GM19324 (cell line): ENCODE measurements at regions not wholly inside any gene's neighbourhood (a gene's known extent, or its start where the extent isn't known, plus 50 kb on each side); places are given as distances from the start of the nearest gene placed in this dataset.
"Not testable (repeated sequence)": the region's sequence is repeated elsewhere in the genome, so short reads cannot be mapped to it uniquely, and the experiment has no call there.

Experiments
- ATAC-seq: cut with Tn5 transposase; IDR thresholded peaks from one replicate; pipeline ENCODE4 v1.9.1; 2021; ENCODE audit warnings: mild to moderate bottlenecking, moderate library complexity; ENCODE audit not compliant: unreplicated experiment, low FRiP score

DNA sequence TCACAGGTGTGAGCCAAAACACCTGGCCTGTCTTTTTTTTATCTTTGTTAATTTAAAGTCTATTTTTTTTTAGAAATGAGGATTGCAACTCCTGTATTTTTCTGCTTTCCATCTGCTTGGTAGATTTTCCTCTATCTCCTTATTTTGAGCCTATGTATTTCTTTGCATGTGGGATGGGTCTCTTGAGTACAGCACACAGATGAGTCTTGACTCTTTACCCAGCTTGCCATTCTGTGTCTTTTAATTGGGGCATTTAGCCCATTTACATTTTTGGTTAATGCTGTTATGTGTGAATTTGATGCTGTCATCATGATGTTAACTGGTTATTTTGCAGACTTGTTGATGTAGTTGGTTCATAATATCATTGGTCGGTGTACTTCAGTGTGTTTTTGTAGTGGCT is 317.4 kb downstream of the IPO8 start:
- ATAC-seq = no peak

DNA sequence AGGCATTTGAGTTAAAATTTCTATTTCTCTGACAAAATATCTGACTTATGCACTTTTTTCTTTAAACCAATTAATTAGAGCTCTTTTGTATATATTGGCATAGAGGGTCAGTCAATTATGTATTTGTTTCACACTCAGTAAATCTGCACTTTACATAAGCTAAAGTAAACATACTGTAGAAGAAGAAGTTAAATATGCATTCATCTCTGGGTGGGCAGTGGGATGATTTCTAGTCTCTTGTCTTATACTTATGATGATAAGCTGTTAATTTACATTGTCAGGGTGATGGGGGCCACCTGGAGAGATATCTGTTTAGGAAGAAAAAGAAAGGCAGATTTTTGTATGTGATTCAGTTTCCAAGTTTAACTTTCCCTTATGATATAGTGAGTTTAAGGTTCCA is 330.8 kb downstream of the IPO8 start:
- ATAC-seq = no peak

DNA sequence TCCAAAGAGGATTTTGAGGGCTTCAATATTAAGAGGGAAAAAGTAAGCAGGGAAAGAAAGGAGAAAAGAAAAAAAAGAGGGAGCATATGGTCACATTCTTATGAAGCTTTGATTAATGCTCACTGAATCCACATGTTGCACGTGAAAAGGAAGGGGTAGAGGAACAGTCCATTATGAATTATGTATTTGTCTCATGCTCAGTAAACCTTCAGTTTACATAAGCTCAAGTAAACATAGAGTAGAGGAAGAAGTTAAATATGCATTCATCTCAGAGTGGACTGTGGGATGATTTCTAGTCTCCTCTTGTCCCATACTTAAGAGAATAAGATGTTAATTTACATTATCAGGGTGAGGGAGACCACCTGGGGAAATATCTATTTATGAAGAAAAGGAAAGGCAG is 334.5 kb downstream of the IPO8 start:
- no peak for ATAC-seq

DNA sequence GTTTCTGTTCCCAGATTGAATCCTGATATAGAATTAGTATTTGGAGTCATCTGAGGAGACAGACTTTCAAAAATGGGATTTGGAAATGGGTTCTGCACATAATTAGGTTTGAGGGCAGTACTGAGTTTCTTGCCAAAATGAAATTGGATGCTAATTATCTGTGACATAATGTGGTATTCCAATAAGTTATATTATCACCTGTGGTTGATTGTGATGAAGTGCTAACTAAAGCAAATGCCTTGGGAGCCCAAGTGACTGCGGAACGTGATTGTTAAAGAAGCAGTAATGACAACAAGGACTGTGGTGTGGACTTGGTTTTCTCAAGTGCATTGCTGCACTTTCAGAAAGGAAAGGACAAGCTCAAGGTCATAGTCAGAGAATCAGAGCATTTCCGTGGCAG is 337.0 kb downstream of the IPO8 start:
- ATAC-seq = no peak

DNA sequence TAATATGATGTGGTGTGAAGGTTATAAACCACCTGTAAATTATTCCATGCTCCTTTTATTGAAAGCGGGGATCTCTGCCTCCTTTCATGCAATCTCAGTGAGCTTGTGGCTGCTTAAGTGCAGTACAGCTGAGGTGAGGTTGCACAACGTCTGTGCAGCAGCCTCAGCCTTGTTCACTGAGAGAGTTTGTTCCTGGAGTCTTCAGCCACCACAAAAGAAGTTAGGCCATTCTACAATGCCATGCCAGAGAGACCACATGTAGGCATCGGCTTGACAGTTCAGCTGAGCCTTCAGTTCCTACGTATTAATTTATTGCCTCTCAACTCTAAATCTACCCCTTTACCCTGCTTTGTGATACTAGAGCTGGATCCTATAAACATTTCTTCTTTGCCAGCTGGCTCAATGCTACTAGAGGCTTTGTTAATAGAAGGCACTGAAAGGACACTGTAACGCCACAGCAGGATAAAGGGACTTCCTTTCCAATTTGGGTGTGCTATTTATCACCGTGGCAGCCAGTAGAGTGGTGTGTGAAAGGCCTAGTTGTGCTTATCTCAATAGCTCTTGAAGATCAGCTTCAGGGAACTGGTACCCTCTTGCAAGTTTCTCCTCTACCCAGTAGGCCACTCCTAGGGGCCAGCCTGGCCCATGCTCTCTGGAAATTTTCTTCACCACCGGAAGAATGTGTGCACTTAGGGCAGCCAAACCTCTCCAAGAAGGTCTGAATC is 337.7 kb downstream of the IPO8 start:
- ATAC-seq = no peak

DNA sequence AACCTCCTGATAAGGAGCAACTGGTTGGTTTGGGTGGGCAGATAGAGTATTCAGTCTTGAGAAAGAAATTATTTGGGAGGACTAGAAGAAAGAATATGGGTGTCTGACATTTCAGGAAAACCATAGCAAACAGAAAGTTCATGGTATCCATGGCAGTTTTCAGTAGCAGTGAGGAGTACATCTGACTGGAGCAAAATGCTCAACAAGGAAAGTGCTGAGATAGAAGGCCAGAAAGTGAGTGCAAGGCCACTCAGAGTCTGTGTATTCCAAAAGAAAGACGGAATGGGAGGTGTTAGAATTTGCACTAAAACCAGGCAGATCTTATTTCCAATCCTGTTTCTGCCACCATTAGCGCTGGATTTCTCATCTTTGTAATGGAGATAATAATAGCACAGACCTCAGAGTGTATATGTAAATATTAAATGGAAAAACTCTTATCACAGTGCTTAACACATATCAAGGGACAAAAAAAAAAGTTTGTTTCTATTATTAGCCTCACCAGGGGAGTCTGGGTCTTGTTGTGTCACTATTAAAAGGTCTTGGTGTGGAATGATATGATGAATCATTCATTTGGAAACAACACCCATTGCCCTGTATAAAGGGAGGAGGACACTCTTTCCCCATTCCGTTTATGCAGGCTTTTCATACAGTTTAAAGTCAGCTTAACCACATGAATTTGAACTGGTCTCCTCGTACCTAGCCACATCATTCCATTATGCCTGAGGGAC is 349.8 kb downstream of the IPO8 start:
- no peak for ATAC-seq

DNA sequence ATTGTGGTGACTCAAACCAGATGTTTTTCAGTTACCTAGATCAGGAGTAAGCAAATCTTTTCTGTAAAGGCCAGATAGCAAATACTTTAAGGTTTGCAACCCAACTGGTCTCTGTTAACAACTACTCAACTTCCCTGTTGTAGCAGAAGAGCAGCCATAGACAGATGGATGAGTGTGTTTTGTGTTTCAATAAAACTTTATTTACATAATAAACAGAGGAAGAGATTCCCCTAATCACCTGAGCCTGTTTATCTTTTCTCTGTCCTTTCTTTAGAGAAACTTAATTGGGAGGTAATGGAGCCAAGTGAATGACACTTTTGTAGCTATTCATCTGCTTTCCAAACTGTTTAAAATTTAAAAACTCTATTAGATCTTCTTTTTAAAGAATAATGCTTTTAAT is 365.1 kb downstream of the IPO8 start:
- ATAC-seq = no peak

DNA sequence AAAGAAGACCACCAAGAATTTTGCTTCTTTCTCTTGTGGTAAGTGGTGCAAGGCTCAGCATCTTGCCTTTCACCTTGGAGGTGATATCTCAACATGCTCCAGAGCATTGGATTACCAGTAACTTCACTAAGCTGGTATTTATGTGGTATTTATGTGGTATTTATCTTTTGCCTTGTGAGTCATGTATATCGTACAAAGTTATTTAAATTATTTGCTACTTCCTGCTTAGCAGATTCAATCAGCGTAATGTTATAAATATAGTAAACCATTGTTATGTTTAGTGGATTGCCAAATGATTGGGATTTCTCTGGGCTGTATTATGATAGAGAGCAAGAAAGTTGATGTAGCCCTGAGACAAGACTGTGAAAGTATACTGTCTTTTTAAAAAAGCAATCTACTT is 366.4 kb downstream of the IPO8 start:
- no peak for ATAC-seq

DNA sequence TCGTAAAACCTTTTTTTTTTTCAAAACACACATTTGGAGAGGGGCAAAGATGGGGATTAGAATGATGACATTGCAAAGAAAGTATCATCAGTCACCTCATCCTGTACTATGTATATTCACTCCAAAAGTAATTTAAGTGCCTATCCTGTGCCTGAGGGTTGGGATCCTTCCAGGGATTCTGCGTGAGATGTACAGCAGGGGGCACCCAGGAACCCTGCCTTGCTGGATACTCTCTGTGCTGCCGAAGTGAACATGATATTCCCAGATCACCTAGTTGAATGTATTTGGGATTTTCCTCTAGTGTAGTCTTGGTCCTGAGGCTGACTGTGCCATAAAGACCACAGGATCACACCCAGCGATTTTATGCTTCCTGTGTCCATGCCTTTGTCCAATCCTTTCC is 372.7 kb downstream of the IPO8 start:
- no peak for ATAC-seq

DNA sequence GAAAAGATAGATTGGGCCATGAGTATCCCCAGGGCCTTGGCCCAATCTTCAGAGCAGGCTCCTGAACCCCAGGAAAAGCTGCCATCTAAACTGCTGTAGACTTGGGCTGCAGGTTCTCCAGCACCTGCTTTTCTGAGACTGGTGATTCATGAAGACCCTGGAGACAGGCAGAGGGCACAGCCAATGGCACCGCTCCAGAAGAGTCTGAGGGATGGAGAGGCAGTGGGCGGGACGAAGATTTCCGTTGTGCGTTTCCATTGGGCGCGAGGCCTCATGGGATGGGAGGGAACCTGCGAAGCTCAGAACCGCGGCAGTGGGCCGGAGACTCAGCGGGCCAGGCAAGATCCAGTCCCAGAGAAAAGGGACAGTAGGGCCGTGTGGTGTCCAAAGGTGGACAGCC is 375.1 kb downstream of the IPO8 start:
- no peak for ATAC-seq

DNA sequence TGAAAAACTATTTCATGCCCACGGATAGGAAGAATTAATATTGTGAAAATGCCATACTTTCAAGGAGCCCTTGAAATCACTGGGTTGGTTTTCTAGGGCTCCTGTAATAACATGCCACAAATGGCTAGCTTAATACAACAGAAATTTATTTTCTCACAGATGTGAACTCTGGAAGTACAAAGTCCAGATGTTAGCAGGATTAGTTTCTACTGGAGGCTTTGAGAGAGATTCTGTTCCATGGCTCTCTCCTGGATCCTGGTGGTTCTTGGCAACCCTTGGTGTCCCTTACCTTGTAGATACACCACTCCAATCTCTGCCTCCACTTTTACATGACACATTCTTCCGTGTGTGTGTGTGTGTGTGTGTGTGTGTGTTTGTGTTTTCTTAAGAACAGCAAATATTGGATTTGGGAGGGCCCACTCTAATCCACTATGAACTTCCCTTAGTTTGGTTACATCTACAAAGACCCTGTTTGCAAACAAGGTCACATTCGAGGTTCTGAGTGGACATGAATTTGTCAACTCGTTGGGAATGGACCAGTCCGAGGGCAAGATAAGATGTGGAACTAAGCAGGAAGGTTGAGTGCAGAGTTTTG is 381.1 kb downstream of the IPO8 start:
- ATAC-seq = no peak

DNA sequence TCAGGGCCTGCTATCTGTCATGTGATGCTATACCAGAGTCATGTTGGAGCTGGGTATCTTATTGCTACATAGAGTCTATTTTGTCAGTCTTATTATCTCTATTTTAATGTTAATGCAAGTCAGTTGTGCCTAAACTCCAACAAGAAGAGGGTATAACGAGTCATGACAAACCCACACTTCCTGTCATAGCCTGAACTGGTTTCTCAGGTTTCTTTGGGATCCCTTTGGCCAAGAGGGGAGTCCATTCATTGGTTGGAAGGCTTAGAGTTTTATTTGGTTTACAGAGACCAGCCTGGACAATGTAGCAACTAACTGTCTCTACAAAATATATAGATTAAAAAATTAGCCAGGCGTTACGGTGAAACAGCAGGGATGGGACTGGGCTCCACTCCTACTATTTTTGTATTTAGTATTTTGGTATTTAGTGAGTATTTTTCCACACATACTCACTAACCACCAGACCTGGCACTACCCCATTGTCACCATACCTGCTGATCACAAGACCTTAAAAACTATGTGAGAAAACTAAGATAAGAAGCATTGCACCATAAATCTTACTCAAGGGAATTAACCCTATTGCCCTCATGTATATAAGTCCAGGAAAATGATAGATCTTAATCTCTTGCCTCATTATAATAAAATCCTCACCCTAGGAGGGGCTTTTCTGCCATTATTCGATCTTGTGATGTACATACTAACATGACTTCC is 387.5 kb downstream of the IPO8 start:
- no peak for ATAC-seq

DNA sequence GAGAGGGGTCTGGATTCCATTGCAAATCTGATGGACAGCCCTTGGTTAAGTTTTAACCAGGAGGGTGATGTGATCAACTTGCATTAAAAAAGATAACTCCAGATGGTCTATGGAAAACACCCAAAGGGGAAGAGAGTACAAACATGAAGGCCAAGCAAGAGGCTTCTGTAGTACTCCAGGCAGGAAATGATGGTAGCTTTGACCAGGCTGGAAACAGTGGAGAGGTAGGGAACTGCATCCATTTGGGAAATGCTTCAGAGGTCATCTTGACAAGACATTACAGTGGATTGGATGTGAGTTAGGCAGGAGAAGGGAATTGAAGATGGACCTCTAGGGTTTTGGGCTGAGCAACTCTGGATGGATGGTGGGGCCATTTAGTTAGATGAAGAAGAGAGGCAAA is 391.1 kb downstream of the IPO8 start:
- no peak for ATAC-seq

DNA sequence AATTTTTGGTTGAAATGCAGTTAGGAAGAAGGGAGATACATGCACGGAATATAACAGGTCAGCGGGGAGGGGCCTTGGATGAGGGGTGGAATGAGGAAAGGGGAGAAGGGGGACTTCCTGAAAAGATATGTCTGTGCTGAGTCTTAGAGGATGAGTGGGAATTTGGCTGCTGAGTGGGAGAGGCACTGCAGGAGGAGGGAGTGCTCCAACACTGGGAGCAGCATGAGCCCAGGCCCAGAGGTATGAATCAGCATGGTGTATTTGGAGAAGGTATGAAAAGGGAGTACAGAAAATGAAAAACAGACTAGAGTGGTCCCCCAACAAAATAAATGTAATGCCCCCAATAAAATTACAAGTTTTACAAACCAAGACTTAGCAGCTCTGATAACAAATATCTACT is 394.4 kb downstream of the IPO8 start:
- ATAC-seq = no peak

DNA sequence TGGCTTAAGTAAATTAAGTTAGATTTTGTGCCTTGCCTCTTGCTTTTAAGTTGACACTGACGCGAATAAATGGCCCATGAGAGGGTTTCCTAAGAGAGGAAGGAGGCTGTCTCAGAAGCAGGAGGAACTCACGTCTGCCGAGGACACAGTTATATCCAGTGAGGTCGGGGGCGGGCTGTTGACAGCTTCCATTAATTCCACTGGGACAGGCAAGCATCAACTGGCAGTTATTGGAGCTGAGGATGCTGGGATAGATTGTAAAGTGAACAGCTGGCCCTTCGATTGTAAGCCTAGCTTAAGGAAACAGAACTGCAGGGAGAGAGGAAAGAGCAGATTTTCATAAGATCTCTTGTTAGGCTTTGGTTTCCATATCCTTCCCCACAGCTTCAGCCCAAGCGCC is 399.2 kb downstream of the IPO8 start:
- no peak for ATAC-seq

DNA sequence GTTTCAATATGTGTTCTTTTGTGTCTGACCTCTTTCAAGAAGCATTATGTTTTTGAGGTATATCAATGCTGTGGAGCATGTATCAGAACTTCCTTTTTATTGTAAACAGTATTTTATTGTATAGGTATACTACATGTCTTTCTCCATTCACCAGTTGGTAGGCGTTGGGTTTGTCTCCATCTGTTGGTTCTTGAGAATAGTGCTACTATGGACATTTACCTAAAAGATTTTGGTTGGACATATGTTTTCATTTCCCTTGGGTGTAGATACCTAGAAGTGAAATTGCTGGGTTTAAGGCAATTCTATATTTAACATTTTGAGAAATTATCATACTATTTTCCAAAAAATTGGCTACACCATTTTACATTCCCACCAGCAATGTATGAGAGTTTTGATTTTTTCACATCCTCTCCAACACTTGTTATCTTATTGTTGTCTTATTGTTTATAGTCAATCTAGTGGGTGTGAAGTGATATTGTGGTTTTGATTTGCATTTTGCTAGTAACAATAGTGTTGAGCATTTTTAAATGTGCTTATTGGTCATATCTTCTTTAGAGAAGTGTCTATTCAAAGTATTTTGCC is 409.2 kb downstream of the IPO8 start:
- no peak for ATAC-seq

DNA sequence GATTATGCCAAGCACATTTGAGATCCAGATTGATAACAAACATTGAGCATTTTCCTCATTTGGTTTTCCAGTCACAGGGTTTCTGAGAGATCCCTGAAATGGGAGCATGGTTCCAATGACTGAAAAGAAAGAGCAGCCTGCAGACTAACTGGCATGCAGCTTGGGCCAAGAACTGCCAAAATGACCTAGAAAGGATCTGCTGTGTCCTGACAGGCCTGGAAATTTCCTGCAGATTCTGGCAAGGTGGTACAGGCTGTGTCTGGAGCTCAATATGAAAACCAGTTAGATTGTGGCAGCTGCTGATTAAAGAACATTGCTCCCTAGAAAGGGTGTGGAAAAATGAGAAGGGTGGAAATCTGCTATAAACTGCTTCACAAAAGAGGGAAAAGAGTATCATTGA is 417.3 kb downstream of the IPO8 start:
- no peak for ATAC-seq

DNA sequence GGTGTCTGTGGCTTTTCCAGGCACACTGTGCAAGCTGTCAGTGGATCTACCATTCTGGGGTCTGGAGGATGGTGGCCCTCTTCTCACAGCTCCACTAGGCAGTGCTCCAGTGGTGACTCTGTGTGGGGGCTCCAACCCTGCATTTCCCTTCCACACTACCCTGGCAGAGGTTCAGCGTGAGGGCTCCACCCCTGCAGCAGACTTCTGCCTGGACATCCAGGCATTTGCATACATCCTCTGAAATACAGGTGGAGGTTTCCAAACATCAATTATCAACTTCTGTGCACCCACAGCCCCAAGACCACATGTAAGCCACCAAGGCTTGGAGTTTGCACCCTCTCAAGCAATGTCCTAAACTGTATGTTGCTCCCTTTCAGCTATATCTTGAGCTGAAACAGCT is 423.2 kb downstream of the IPO8 start:
- ATAC-seq = not testable (repeated sequence)

DNA sequence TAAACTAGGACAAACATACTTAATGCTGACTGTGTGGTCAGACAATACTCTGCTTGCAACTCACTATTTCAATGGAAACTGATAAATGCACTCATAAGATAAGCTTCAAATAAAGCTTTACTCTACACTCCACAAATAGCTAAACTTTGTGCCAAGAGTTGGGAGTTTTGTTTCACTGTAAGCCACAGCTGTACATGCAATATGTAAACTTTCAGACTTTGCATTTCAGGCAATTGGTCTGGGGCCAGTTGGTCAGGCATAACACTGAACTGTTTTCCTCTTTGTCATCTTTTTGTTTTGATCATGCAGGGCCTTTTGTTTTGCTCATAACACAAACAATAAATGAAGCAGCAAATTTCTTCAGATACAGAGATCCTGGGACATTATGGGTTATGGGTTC is 426.2 kb downstream of the IPO8 start:
- no peak for ATAC-seq

DNA sequence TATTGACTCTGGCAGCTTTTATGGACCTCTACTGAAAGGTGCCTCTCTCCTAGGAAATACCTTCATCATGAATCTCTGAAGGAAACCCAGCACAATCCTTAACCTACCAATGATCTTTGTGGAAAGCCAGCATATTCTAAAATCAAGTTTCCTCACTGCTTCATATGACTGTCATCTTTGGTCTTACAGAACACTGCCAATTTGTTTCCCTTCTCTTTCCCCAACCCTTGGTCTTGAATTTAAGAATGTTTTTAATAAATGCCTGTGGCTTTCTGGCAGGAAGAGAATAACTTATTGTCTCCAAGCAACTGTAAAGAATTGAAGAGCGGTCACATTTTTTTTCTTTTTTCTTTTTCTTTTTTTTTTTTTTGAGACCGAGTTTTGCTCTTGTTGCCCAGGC is 427.6 kb downstream of the IPO8 start:
- no peak for ATAC-seq

DNA sequence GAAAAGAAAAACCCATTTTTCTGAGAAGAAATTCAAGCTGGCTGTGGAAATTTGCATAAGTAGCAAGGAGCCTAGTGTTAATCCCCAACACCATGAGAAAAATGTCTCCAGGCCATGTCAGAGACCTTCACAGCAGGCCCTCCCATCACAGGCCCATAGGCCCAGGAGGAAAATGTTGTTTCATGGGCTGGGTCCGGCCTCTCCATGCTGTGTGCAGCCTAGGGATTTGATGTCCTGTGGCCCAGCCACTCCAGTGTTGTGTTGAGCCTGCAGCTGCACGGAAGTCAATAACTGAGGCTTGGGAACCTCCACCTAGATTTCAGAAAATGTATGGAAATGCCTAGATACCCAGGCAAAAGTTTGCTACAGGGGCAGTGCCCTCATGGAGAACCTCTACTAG is 432.2 kb downstream of the IPO8 start:
- no peak for ATAC-seq
